Cardiac muscle cell (in vitro differentiated cells and primary cell): ENCODE measurements at regions not wholly inside any gene's neighbourhood (a gene's known extent, or its start where the extent isn't known, plus 50 kb on each side); places are given as distances from the start of the nearest gene placed in this dataset.

Source experiments
- DNase-seq, 2 donors: peaks; one replicate each; pipeline versions ENCODE4 v3.0.0 to v3.0.0-alpha.2; 2010 to 2017; ENCODE audit warnings: low read depth in 1 of 2, low spot score in 1 of 2
- H3K27ac ChIP-seq: fragments of 200-600 bp; sonication (generic); 2 replicates; pipeline ENCODE4 v1.5.1; 2016
- H3K27me3 ChIP-seq: fragments of 200-600 bp; sonication (generic); 2 replicates; pipeline ENCODE4 v1.6.0; 2016; ENCODE audit warnings: control low read depth
- H3K36me3 ChIP-seq: fragments of 200-600 bp; sonication (generic); 2 replicates; pipeline ENCODE4 v1.5.1; 2016; ENCODE audit warnings: control low read depth
- H3K4me1 ChIP-seq: fragments of 200-600 bp; sonication (generic); 2 replicates; pipeline ENCODE4 v1.8.1; 2017; ENCODE audit warnings: low read depth, mild to moderate bottlenecking, mixed run types
- H3K4me3 ChIP-seq: fragments of 200-600 bp; sonication (generic); 2 replicates; pipeline ENCODE4 v1.5.1; 2016; ENCODE audit warnings: mild to moderate bottlenecking
- H3K9me3 ChIP-seq: fragments of 200-600 bp; sonication (generic); 2 replicates; pipeline ENCODE4 v1.5.1; 2017; ENCODE audit warnings: low read depth, mild to moderate bottlenecking, control low read depth
- TF ChIP-seq, protein P1 (sequence below): IDR thresholded peaks from 2 replicates; pipeline ENCODE4 v1.5.1; 2012; ENCODE audit warnings: low read depth, mild to moderate bottlenecking, low read length

DNA sequence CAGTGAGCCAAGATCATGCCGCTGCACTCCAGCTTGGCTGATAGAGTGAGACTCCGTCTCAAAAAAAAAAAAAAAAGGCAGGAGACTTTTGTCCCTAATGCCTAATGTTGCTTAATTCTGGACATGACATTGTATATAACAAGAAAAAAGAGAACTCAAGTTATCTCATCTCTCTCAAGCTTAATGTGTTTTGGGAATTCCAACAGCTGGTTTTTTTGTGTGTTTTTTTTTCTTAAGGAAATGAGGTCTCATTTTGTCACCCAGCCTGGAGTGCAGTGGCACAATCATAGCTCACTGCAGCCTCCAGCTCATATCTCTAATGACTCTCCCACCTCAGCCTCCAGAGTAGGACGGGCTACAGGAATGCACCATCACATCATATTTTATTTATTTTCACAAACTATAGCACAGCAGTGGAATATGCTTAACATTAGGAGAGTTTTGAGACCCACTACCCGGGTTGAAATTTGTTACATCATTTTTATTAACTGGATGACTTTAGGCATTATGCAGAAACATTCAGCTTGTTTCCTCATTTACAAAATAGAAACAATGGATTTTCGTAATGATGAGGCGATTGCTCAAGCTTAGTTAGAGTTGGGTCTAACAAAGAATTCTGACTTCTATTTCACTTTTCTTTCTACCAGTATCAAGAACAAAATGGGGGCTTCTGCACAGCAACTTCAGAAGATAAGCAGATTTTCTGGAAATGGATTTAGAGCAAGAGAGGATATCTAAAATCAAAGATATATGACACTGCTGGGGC, 104.1 kb upstream of the BTN3A2 start:
- H3K4me1 ChIP-seq = peaks cover 11% of the 10 kb centered on the region
- H3K9me3 ChIP-seq = no peaks in the 10 kb centered on the region
- TF ChIP-seq, protein P1, sequence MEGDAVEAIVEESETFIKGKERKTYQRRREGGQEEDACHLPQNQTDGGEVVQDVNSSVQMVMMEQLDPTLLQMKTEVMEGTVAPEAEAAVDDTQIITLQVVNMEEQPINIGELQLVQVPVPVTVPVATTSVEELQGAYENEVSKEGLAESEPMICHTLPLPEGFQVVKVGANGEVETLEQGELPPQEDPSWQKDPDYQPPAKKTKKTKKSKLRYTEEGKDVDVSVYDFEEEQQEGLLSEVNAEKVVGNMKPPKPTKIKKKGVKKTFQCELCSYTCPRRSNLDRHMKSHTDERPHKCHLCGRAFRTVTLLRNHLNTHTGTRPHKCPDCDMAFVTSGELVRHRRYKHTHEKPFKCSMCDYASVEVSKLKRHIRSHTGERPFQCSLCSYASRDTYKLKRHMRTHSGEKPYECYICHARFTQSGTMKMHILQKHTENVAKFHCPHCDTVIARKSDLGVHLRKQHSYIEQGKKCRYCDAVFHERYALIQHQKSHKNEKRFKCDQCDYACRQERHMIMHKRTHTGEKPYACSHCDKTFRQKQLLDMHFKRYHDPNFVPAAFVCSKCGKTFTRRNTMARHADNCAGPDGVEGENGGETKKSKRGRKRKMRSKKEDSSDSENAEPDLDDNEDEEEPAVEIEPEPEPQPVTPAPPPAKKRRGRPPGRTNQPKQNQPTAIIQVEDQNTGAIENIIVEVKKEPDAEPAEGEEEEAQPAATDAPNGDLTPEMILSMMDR = no peak
- no peak overlapping the region for H3K4me3 ChIP-seq
- no peaks in the 10 kb centered on the region for H3K27me3 ChIP-seq
- no peak overlapping the region for H3K27ac ChIP-seq
- no peaks in the 10 kb centered on the region for H3K36me3 ChIP-seq
- DNase-seq = no peak

DNA sequence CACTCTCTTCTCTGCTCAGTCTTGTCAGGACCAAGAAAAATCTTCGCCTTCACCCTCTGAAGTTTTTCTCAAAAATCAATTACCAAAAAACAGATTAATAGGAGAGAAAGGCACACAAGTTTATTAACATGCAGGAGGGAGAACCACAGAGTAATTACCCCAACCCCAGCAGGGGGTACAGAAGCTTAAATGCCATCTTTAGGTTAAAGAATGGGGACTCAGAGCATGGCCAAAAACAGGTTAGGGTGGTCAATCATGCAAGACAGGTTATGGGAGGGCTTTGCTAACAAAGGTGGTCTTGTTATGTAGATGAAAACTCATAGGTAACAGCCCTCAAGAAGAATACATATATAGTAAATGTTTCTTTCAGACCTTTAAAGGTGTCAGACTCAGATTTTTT, 100.5 kb upstream of the BTN3A2 start:
- H3K9me3 ChIP-seq = no peaks in the 10 kb centered on the region
- TF ChIP-seq, protein P1 = no peak

GRCh38 chr6:26267083-26267589, 97.9 kb upstream of the BTN3A2 start:
- H3K9me3 ChIP-seq = no peaks in the 10 kb centered on the region
- no peak for DNase-seq
- no peaks in the 10 kb centered on the region for H3K27me3 ChIP-seq
- no peak overlapping the region for H3K4me3 ChIP-seq
- no peak overlapping the region for H3K27ac ChIP-seq
- TF ChIP-seq, protein P1 = no peak
- H3K36me3 ChIP-seq = no peaks in the 10 kb centered on the region
- peaks cover 15% of the 10 kb centered on the region for H3K4me1 ChIP-seq

More for the DNA sequence above, 100.5 kb upstream of the BTN3A2 start:
- Histone ChIP-seq H3K27me3 (no peaks in the 10 kb centered on the region), H3K27ac (no peak overlapping the region), H3K36me3 (no peaks in the 10 kb centered on the region), H3K4me1 (peaks cover 3% of the 10 kb centered on the region), H3K4me3 (no peak overlapping the region)
- DNase-seq = no peak

GRCh38 chr6:26268659-26269402, 96.2 kb upstream of the BTN3A2 start:
- no peaks in the 10 kb centered on the region for H3K36me3 ChIP-seq
- H3K4me3 ChIP-seq = peak overlapping the region; percentile 32
- no peak overlapping the region for H3K27ac ChIP-seq

More at GRCh38 chr6:26268659-26269402, 96.2 kb upstream of the BTN3A2 start:
- Histone ChIP-seq H3K27me3 (no peaks in the 10 kb centered on the region), H3K9me3 (no peaks in the 10 kb centered on the region), H3K4me1 (peaks cover 15% of the 10 kb centered on the region)
- TF ChIP-seq, protein P1 = no peak
- DNase-seq = peak in 1 of 2 donors; percentile 37
